ENCODE measurements at regions not wholly inside any gene's neighbourhood (a gene's known extent, or its start where the extent isn't known, plus 50 kb on each side); places are given as distances from the start of the nearest gene placed in this dataset.

DNA sequence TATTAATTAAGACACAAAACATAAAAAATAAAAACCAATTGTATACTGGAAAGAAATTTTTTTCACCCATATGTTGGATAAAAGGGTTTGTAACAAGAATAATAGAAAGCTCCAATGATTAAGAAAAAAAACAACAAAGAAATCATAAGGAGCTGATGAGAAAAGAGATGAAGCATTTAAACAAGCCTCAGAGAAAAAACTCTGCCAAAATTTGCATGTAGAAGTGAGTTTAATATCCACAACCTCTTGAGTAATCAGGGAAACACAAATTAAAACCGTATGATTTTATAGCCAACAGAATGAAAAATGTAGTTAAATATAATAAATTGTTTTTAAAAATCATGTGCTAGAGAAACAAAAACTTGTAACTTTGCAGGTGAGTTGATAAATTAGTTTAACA is 192.9 kb downstream of the BCHE start:
- TF ChIP-seq, protein P1, sequence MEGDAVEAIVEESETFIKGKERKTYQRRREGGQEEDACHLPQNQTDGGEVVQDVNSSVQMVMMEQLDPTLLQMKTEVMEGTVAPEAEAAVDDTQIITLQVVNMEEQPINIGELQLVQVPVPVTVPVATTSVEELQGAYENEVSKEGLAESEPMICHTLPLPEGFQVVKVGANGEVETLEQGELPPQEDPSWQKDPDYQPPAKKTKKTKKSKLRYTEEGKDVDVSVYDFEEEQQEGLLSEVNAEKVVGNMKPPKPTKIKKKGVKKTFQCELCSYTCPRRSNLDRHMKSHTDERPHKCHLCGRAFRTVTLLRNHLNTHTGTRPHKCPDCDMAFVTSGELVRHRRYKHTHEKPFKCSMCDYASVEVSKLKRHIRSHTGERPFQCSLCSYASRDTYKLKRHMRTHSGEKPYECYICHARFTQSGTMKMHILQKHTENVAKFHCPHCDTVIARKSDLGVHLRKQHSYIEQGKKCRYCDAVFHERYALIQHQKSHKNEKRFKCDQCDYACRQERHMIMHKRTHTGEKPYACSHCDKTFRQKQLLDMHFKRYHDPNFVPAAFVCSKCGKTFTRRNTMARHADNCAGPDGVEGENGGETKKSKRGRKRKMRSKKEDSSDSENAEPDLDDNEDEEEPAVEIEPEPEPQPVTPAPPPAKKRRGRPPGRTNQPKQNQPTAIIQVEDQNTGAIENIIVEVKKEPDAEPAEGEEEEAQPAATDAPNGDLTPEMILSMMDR (conservative IDR thresholded peaks at IDR 0.05; ENCODE audit: low read depth, low read length): no peak
- H3K4me3 ChIP-seq (ENCODE audit: low read length): no peak overlapping the region
- no peak for DNase-seq (ENCODE audit: low read depth)

- TF ChIP-seq, protein P1 (conservative IDR thresholded peaks at IDR 0.05; ENCODE audit: low read depth, low read length): no peak
- no peak overlapping the region for H3K4me3 ChIP-seq (ENCODE audit: low read length)
- peak; percentile 27 for DNase-seq (ENCODE audit: low read depth)
These were observed 193.8 kb downstream of the BCHE start for GRCh38 chr3:165643425-165643824.

DNA sequence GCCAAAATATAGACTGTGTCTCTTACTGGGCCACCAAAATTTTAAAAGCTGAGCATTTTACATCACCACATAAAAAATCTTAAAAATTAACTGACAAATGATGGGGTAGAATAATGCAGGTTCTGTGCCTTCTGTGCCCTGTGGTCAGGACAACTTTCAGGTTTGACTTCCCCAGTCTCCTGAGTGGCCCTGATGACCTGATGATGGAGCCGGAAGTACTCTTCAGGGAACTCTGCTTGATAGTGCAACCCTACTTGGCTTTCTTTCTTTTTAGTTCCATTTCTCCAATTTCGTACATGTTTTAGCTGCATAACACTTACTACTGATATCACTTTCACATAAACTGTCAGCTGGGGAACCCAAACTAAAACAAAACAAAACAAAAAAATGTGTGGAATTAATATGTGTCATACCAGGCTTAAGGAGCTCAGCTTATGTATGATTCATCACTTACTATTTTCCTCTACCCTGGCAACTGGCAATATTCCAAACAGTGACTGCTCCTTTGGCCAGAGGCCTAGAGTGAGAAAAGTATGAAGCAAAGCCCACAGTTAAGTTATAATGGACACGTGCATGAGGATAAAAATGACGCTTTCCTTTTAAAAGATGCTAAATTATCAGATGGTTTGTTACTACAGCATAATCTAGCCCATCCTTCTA is 194.3 kb downstream of the BCHE start:
- H3K4me3 ChIP-seq (ENCODE audit: low read length): peak overlapping the region; percentile 9
- TF ChIP-seq, protein P1 (conservative IDR thresholded peaks at IDR 0.05; ENCODE audit: low read depth, low read length): no peak
- peak; percentile 97 for DNase-seq (ENCODE audit: low read depth)

GRCh38 chr3:165641569-165642310 is 195.5 kb downstream of the BCHE start:
- TF ChIP-seq, protein P1 (conservative IDR thresholded peaks at IDR 0.05; ENCODE audit: low read depth, low read length): no peak
- DNase-seq (ENCODE audit: low read depth): peak; percentile 60

DNA sequence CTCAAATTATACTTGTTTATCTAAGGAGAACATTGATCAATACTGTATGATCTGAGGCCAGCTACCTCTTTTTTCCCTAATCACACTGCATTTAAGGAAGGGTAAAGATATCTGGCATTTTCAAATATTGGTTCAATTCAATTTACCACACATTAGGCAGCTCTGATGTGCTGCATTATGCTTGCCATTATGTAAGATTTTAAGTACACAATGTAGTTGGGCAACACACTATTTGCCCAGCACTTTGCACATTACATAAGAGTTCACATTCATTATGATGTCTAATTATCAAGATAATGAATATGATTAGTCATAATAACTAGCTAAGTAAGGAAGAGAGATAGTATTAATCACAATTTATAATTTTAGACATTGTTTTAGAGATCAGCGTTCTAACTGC is 196.3 kb downstream of the BCHE start:
- TF ChIP-seq, protein P1 (conservative IDR thresholded peaks at IDR 0.05; ENCODE audit: low read depth, low read length): no peak
- no peak overlapping the region for H3K4me3 ChIP-seq (ENCODE audit: low read length)
- DNase-seq (ENCODE audit: low read depth): no peak

More at GRCh38 chr3:165641569-165642310, 195.5 kb downstream of the BCHE start:
- no peak overlapping the region for H3K4me3 ChIP-seq (ENCODE audit: low read length)

- no peak overlapping the region for H3K4me3 ChIP-seq (ENCODE audit: low read length)
- no peak for DNase-seq (ENCODE audit: low read depth)
- TF ChIP-seq, protein P1 (conservative IDR thresholded peaks at IDR 0.05; ENCODE audit: low read depth, low read length): no peak
These were observed 197.2 kb downstream of the BCHE start for GRCh38 chr3:165640031-165640430.

DNA sequence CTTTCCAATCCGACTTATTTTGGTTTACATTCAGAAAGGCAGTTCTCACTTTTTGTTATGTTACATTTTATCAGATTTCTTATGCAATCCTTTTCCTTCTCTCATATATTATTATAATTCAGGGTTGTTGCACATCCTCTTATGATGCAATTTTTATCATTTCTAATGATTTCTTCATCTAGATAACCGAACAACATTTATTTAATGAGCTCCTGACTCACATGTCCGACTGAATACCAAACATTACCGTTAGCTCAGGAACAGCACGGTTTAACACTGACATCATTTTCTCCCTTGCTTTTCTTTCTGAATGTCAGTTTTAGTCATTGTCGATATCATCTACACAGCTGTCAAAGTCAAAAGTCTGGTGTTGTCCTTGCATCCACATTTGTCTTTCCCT is 199.2 kb downstream of the BCHE start:
- TF ChIP-seq, protein P1 (conservative IDR thresholded peaks at IDR 0.05; ENCODE audit: low read depth, low read length): no peak
- H3K4me3 ChIP-seq (ENCODE audit: low read length): no peak overlapping the region
- DNase-seq (ENCODE audit: low read depth): no peak
